Gastrocnemius medialis (tissue), 4 donors: ENCODE measurements at regions not wholly inside any gene's neighbourhood (a gene's known extent, or its start where the extent isn't known, plus 50 kb on each side); places are given as distances from the start of the nearest gene placed in this dataset.

Source experiments
- ATAC-seq, 2 donors: fragments of 150-250 bp; one replicate each; pipeline ENCODE4 v1.9.1; 2016
- DNase-seq, 2 donors: peaks; one replicate each; pipeline ENCODE4 v3.0.0-alpha.2; 2019
- H3K27ac ChIP-seq, 4 donors: fragments of 200-600 bp; sonication (generic); 1 replicate in 1 of 4; 2 replicates in 3 of 4; pipeline ENCODE4 v1.5.1; 2016 to 2018; ENCODE audit warnings: mild to moderate bottlenecking in 2 of 4, moderate library complexity in 1 of 4
- H3K27me3 ChIP-seq, 3 donors: fragments of 200-600 bp; sonication (generic) in 2 of 3; 1 replicate in 1 of 3; 2 replicates in 2 of 3; pipeline versions ENCODE4 v1.5.1 to v1.6.0; 2016 to 2019; ENCODE audit warnings: mild to moderate bottlenecking in 1 of 3, moderate library complexity in 1 of 3
- H3K36me3 ChIP-seq, 2 donors: fragments of 200-600 bp; sonication (generic) in 1 of 2; one replicate each; pipeline ENCODE4 v1.5.1; 2017 to 2018
- H3K4me1 ChIP-seq, 2 donors: fragments of 200-600 bp; sonication (generic) in 1 of 2; one replicate each; pipeline ENCODE4 v1.5.1; 2016 to 2017; ENCODE audit warnings: mild to moderate bottlenecking in 2 of 2
- H3K4me3 ChIP-seq, 4 donors: fragments of 200-600 bp; sonication (generic) in 3 of 4; 1 replicate in 1 of 4; 2 replicates in 3 of 4; pipeline ENCODE4 v1.5.1; 2016 to 2019; ENCODE audit warnings: mild to moderate bottlenecking in 2 of 4
- H3K9me3 ChIP-seq, 3 donors: fragments of 200-600 bp; sonication (generic) in 2 of 3; 1 replicate in 1 of 3; 2 replicates in 2 of 3; pipeline ENCODE4 v1.5.1; 2016 to 2019
- POLR2A ChIP-seq, 2 donors: fragments of 450-650 bp; IDR thresholded peaks; one replicate each; pipeline ENCODE4 v1.6.1; 2017; ENCODE audit warnings: antibody characterized with exemption in 2 of 2, mild to moderate bottlenecking in 2 of 2, moderate library complexity in 2 of 2
- in situ Hi-C, 4 donors: fragments of 200-750 bp; cut with MboI; loops; one replicate each; pipeline versions ENCODE4 v1.15.0 to v1.8.0; 2017; ENCODE audit warnings: low sequenced_read_pairs in 4 of 4
- intact Hi-C: fragments of 100-400 bp; cut with DNase I; formaldehyde crosslinking; loops from one replicate; pipeline ENCODE4 v1.15.1; 2023; ENCODE audit warnings: low total_unique reads
- TF ChIP-seq, protein P1 (sequence below), 5 experiments: fragments of 450-650 bp in 3 of 5; fragments of 200-600 bp in 2 of 5; sonication (generic) in 2 of 5; IDR thresholded peaks in 4 of 5; conservative IDR thresholded peaks in 1 of 5; 1 replicate in 4 of 5; 2 replicates in 1 of 5; pipeline ENCODE4 v1.5.1; 2016 to 2019; ENCODE audit warnings: antibody characterized with exemption in 5 of 5, mild to moderate bottlenecking in 3 of 5, moderate library complexity in 3 of 5

DNA sequence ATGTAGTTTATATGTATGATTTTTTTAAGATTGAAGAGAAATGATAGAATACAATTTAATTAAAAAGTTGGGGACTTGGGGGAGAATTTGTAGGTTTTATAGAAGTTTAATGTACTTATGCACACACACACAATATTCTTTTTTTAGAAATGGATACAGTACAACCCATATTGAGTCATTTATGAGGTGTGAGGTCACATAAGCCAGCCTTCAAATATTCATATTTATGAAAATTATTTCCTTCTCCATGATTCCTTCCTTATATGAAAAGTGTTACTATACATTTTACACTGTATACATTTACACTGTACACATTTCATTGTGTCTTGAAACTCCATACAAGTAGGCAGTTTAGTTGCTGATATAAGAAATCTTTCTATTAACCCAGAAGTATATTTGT lies 96.2 kb upstream of the CHODL start:
- no peaks in the 10 kb centered on the region for H3K4me1 ChIP-seq
- H3K27ac ChIP-seq: no peak overlapping the region
- no peaks in the 10 kb centered on the region for H3K9me3 ChIP-seq
- H3K27me3 ChIP-seq: no peaks in the 10 kb centered on the region
- ATAC-seq (no peak), DNase-seq (no peak)
- no peak for TF ChIP-seq POLR2A (IDR thresholded peaks at IDR 0.05)
- TF ChIP-seq, protein P1, sequence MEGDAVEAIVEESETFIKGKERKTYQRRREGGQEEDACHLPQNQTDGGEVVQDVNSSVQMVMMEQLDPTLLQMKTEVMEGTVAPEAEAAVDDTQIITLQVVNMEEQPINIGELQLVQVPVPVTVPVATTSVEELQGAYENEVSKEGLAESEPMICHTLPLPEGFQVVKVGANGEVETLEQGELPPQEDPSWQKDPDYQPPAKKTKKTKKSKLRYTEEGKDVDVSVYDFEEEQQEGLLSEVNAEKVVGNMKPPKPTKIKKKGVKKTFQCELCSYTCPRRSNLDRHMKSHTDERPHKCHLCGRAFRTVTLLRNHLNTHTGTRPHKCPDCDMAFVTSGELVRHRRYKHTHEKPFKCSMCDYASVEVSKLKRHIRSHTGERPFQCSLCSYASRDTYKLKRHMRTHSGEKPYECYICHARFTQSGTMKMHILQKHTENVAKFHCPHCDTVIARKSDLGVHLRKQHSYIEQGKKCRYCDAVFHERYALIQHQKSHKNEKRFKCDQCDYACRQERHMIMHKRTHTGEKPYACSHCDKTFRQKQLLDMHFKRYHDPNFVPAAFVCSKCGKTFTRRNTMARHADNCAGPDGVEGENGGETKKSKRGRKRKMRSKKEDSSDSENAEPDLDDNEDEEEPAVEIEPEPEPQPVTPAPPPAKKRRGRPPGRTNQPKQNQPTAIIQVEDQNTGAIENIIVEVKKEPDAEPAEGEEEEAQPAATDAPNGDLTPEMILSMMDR (IDR thresholded peaks at IDR 0.05 in 4 of 5, conservative IDR thresholded peaks at IDR 0.05 in 1 of 5): no peak
- H3K36me3 ChIP-seq: no peaks in the 10 kb centered on the region
- no peak overlapping the region for H3K4me3 ChIP-seq
- in situ Hi-C loops (no loop called here), intact Hi-C loops (no loop called here)

DNA sequence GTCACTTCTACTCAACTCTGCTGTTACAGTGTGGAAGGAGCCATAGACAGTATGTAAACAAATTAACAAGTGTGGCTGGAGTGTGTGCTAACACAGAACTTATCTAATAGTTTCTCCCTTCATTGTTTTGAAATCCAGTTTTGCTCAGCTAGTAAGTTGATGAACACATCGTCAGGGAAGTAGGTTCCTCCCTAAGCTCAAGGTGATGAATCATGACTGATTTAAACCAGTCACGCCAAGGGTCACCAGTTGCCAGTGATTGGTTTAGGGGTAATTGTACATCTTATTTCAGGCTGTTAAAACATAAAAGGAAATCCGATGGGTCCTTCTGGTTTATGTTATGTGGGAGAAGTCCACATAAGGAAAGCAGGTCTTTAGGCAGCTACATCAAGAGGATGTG lies 97.0 kb upstream of the CHODL start:
- Histone ChIP-seq H3K36me3 (no peaks in the 10 kb centered on the region), H3K27me3 (no peaks in the 10 kb centered on the region), H3K27ac (no peak overlapping the region), H3K9me3 (no peaks in the 10 kb centered on the region), H3K4me1 (no peaks in the 10 kb centered on the region), H3K4me3 (no peak overlapping the region)
- DNase-seq (no peak), ATAC-seq (no peak)
- intact Hi-C loops (no loop called here), in situ Hi-C loops (no loop called here)
- TF ChIP-seq POLR2A (IDR thresholded peaks at IDR 0.05): no peak
- TF ChIP-seq, protein P1 (IDR thresholded peaks at IDR 0.05 in 4 of 5, conservative IDR thresholded peaks at IDR 0.05 in 1 of 5): no peak

DNA sequence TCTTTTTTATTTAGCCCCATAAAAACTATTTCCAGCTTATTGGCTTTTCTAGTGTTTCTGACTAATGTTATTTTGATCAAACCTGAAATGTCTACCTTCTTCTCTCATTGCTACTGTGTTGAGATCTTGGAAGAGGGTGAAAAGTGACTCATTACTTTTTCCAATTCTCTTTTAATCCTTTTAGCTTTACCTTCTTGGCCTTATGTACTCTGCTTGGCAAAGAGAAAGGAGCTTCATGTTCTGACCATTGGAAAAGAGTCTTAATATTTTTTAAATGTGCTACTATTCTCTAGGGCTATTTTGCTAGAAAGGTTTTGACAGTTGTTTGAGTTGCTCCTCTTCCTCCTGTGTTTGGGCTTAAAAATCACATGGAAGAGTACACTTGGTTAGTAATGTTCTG lies 97.8 kb upstream of the CHODL start:
- H3K9me3 ChIP-seq: no peaks in the 10 kb centered on the region
- H3K27ac ChIP-seq: no peak overlapping the region
- H3K4me1 ChIP-seq: no peaks in the 10 kb centered on the region
- H3K36me3 ChIP-seq: no peaks in the 10 kb centered on the region
- H3K27me3 ChIP-seq: no peaks in the 10 kb centered on the region
- no peak for ATAC-seq
- intact Hi-C loops: no loop called here
- in situ Hi-C loops: no loop called here
- no peak for DNase-seq
- TF ChIP-seq POLR2A (IDR thresholded peaks at IDR 0.05): no peak
- H3K4me3 ChIP-seq: no peak overlapping the region

- H3K36me3 ChIP-seq: no peaks in the 10 kb centered on the region
- H3K4me1 ChIP-seq: no peaks in the 10 kb centered on the region
- ATAC-seq (no peak), DNase-seq (no peak)
- intact Hi-C loops (no loop called here), in situ Hi-C loops (no loop called here)
- TF ChIP-seq POLR2A (IDR thresholded peaks at IDR 0.05): no peak
- TF ChIP-seq, protein P1 (IDR thresholded peaks at IDR 0.05 in 4 of 5, conservative IDR thresholded peaks at IDR 0.05 in 1 of 5): no peak
- H3K4me3 ChIP-seq: no peak overlapping the region
- no peaks in the 10 kb centered on the region for H3K27me3 ChIP-seq
- H3K9me3 ChIP-seq: no peaks in the 10 kb centered on the region
- H3K27ac ChIP-seq: no peak overlapping the region
Measured at GRCh38 chr21:18144339-18144738, 100.3 kb upstream of the CHODL start.

DNA sequence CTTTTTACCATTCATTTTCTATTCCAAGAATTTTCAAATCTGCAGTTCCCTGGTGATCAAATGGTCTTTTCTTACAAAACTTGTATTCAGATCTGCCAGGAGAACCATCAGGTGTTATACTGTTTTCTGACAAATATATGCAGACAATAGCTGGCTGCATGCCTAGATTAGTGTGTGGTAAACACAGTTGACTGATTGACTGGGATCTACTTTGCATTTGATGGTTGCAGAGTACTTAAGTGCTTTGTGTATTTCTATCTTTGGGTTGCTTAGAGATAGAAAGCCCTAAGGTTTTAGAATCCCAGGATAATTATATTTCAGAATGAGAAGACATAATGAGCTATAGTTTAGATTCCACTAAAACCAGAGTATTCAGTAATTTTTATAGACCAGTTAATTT lies 102.0 kb upstream of the CHODL start:
- in situ Hi-C loops: no loop called here

More for the DNA sequence above, 102.0 kb upstream of the CHODL start:
- Histone ChIP-seq H3K4me1 (no peaks in the 10 kb centered on the region), H3K4me3 (no peak overlapping the region), H3K9me3 (no peaks in the 10 kb centered on the region), H3K27ac (no peak overlapping the region), H3K27me3 (no peaks in the 10 kb centered on the region), H3K36me3 (no peaks in the 10 kb centered on the region)
- DNase-seq (no peak), ATAC-seq (no peak)
- no peak for TF ChIP-seq POLR2A (IDR thresholded peaks at IDR 0.05)
- TF ChIP-seq, protein P1 (IDR thresholded peaks at IDR 0.05 in 4 of 5, conservative IDR thresholded peaks at IDR 0.05 in 1 of 5): no peak
- intact Hi-C loops: no loop called here
